ENCODE measurements at regions not wholly inside any gene's neighbourhood (a gene's known extent, or its start where the extent isn't known, plus 50 kb on each side); places are given as distances from the start of the nearest gene placed in this dataset.

DNA sequence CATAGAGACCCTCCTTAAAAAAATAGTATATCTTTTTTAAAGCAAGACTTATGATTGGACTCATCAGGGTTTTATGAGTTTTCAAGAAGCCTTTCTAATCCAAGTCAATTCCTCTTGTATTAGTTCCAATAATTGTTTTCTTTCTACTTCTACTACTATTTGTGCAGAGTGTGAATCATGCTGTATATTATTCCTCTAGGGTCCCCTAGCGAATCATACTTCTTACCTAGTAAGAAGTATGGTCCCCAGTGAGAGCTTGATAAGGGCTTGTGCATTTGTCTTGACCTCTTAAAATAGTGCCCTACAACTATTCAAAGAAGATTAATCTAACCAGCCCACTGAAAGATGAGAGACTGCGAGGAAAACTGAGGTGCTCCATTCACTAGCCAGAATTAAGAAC is 715.7 kb upstream of the ZP4 start:
- TF ChIP-seq ZC3H8 (IDR thresholded peaks at IDR 0.05), result no peak
- no peak for TF ChIP-seq POLR2A (conservative IDR thresholded peaks at IDR 0.05)
- no peak for TF ChIP-seq CTCF (IDR thresholded peaks at IDR 0.05 in 2 of 3, conservative IDR thresholded peaks at IDR 0.05 in 1 of 3; ENCODE audit: insufficient read depth in 2 of 3, low read depth in 1 of 3, low read length in 3 of 3)
- TF ChIP-seq ETV6 (IDR thresholded peaks at IDR 0.05; ENCODE audit: borderline replicate concordance in 1 of 2, low read depth in 2 of 2, low read length in 1 of 2), result no peak
- TF ChIP-seq ETV6 (CRISPR knock-in tag; IDR thresholded peaks at IDR 0.05; ENCODE audit: borderline replicate concordance), result no peak
- no peak for TF ChIP-seq BHLHE40 (IDR thresholded peaks at IDR 0.05; ENCODE audit: low read length)
- no peak for TF ChIP-seq PATZ1 (CRISPR knock-in tag; IDR thresholded peaks at IDR 0.05; ENCODE audit: borderline replicate concordance)
- no peak for TF ChIP-seq ZC3H11A (IDR thresholded peaks at IDR 0.05; ENCODE audit: low read depth, low read length)
- no peak for TF ChIP-seq MAX (CRISPR knock-in tag; IDR thresholded peaks at IDR 0.05)
- no peak for TF ChIP-seq BRCA1 (IDR thresholded peaks at IDR 0.05)
- TF ChIP-seq BRCA1 (CRISPR knock-in tag; IDR thresholded peaks at IDR 0.05), result no peak

Data from K562 (cell line).